Upper lobe of left lung (tissue), 6 donors: ENCODE measurements at regions not wholly inside any gene's neighbourhood (a gene's known extent, or its start where the extent isn't known, plus 50 kb on each side); places are given as distances from the start of the nearest gene placed in this dataset.

Experiments used
- ATAC-seq, 2 donors: fragments of 200-7000 bp; cut with Tn5 transposase; one replicate each; pipeline ENCODE4 v1.9.1; 2022; ENCODE audit warnings: mild to moderate bottlenecking in 2 of 2, moderate library complexity in 2 of 2; ENCODE audit not compliant: low FRiP score in 2 of 2
- DNase-seq, 2 donors: peaks; one replicate each; pipeline ENCODE4 v3.0.0-alpha.2; 2019 to 2020
- H3K27ac ChIP-seq, 4 donors: fragments of 200-600 bp; sonication (generic); one replicate each; pipeline ENCODE4 v1.5.1; 2016 to 2019
- H3K27me3 ChIP-seq, 4 donors: fragments of 200-600 bp; sonication (generic); one replicate each; pipeline ENCODE4 v1.5.1; 2017 to 2019
- H3K36me3 ChIP-seq, 4 donors: fragments of 200-600 bp; sonication (generic); one replicate each; pipeline ENCODE4 v1.5.1; 2016 to 2019
- H3K4me1 ChIP-seq, 4 donors: fragments of 200-600 bp; sonication (generic); one replicate each; pipeline ENCODE4 v1.5.1; 2018 to 2019
- H3K4me3 ChIP-seq, 4 donors: fragments of 200-600 bp; sonication (generic); one replicate each; pipeline ENCODE4 v1.5.1; 2017 to 2019; ENCODE audit warnings: mild to moderate bottlenecking in 2 of 4, moderate library complexity in 1 of 4
- H3K9me3 ChIP-seq, 4 donors: fragments of 200-600 bp; sonication (generic); one replicate each; pipeline ENCODE4 v1.5.1; 2018 to 2019
- EP300 ChIP-seq, 4 donors: sonication (generic); formaldehyde crosslinking; IDR thresholded peaks; one replicate each; pipeline ENCODE4 v1.5.1; 2017; ENCODE audit warnings: antibody characterized with exemption in 4 of 4, control low read depth in 2 of 4
- POLR2A ChIP-seq, 4 donors: fragments of 450-650 bp; IDR thresholded peaks; one replicate each; pipeline ENCODE4 v1.5.1; 2016 to 2017; ENCODE audit warnings: antibody characterized with exemption in 4 of 4, mild to moderate bottlenecking in 2 of 4
- POLR2AphosphoS5 ChIP-seq, 2 donors: sonication (generic); formaldehyde crosslinking; IDR thresholded peaks; one replicate each; pipeline ENCODE4 v1.5.1; 2017; ENCODE audit warnings: antibody characterized with exemption in 2 of 2
- WGBS, 2 donors: methylation state at CpG; one replicate each; pipeline ENCODE4 v1.1.5; 2017 to 2018; 5-methylcytosine and 5-hydroxymethylcytosine counted together
- TF ChIP-seq, protein P1 (sequence below), 6 experiments: fragments of 450-650 bp in 4 of 6; fragments of 200-600 bp in 2 of 6; sonication (generic) in 2 of 6; IDR thresholded peaks; one replicate each; pipeline ENCODE4 v1.5.1; 2016 to 2019; ENCODE audit warnings: antibody characterized with exemption in 6 of 6
- donor health status: DM: no; HTN: no; CAD: no; lungs with moderate emphysema.
- donor health status: DM: no; HTN: yes; CAD: no; lungs with severe emphysema.

GRCh38 chr17:33962857-33963655 lies 292.0 kb upstream of the CCL2 start:
- Histone ChIP-seq H3K4me1 (no peaks in the 10 kb centered on the region), H3K36me3 (no peaks in the 10 kb centered on the region), H3K9me3 (peaks cover 0 to 5% (median 2%) of the 10 kb centered on the region in 4 donors), H3K27ac (no peak overlapping the region), H3K27me3 (no peaks in the 10 kb centered on the region), H3K4me3 (no peak overlapping the region)
- WGBS, 2 donors = 67% methylated on average over 7 of the region's 7 CpGs
- DNase-seq (no peak), ATAC-seq (no peak)
- TF ChIP-seq POLR2A (IDR thresholded peaks at IDR 0.05) (no peak), POLR2AphosphoS5 (IDR thresholded peaks at IDR 0.05) (no peak), EP300 (IDR thresholded peaks at IDR 0.05) (no peak)
- TF ChIP-seq, protein P1, sequence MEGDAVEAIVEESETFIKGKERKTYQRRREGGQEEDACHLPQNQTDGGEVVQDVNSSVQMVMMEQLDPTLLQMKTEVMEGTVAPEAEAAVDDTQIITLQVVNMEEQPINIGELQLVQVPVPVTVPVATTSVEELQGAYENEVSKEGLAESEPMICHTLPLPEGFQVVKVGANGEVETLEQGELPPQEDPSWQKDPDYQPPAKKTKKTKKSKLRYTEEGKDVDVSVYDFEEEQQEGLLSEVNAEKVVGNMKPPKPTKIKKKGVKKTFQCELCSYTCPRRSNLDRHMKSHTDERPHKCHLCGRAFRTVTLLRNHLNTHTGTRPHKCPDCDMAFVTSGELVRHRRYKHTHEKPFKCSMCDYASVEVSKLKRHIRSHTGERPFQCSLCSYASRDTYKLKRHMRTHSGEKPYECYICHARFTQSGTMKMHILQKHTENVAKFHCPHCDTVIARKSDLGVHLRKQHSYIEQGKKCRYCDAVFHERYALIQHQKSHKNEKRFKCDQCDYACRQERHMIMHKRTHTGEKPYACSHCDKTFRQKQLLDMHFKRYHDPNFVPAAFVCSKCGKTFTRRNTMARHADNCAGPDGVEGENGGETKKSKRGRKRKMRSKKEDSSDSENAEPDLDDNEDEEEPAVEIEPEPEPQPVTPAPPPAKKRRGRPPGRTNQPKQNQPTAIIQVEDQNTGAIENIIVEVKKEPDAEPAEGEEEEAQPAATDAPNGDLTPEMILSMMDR (IDR thresholded peaks at IDR 0.05) = no peak

DNA sequence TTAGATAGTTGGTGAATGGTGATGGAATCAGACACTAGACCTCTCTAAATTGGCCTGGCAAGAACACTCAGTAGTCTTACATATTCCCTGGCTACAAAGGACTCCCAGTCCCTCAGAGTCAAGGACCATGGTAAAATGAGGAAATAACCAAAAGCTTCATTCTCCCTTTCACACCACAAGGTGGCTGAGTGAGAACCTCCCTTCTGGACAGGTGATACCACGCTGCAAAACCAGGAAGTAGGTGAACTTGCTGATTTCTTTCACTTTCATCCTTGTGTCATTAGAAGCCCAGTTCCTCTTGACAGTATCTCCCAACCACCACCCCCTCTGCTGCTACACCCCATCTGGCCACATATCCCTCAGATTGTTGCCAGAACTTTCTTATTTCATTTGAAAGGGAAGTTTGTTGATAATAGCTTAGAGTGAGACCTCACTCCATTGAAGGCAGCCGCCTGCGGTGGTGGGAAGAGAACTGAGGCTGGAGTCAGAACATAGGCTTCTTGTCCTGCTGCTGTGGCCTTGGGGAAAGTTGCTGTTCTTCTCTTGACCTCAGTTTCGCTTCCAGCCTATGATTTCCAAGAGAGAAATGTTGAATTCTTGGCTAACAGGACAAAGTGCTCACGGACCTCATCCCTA lies 290.6 kb upstream of the CCL2 start:
- no peak for ATAC-seq
- TF ChIP-seq POLR2AphosphoS5 (IDR thresholded peaks at IDR 0.05) = no peak
- TF ChIP-seq, protein P1 (IDR thresholded peaks at IDR 0.05) = peak in 2 of 6 experiments; percentile 33 to 34
- TF ChIP-seq POLR2A (IDR thresholded peaks at IDR 0.05) = no peak
- H3K9me3 ChIP-seq = peaks cover 0 to 1% (median 0%) of the 10 kb centered on the region in 4 donors
- 63 to 75% methylated on average over 5 of the region's 5 CpGs for WGBS, 2 donors
- no peaks in the 10 kb centered on the region for H3K36me3 ChIP-seq
- no peak for DNase-seq
- H3K27me3 ChIP-seq = no peaks in the 10 kb centered on the region
- no peaks in the 10 kb centered on the region for H3K4me1 ChIP-seq
- H3K27ac ChIP-seq = no peak overlapping the region
- H3K4me3 ChIP-seq = no peak overlapping the region

DNA sequence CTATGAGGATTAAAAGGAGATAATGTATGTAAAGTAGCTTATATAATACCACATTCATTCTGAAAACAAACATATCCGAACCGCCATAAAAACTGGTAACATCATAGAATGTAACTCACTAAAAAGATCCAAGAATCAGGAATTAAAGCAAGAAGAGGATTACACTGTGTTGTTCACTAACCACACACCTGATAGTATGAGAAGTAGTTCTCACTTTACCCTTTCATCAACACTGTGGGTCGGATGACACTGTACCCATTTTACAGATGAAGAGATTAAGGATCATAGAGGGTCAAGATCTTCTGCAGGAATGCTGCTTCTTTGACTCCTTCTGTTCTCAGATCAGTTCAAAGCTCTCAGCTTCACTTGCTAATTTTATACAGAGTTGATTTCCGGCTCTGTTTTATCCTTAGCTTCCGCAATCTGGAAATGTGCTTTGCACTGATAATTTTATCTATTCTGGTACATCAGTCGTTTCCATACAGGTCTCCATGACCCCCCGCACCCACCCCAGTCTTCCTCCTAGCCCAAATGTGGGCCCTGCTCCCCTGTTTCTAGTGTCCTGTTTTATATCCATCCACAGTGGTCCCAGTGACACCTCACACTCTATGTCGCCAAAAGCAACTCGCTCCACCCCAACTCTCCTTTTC lies 288.6 kb upstream of the CCL2 start:
- no peaks in the 10 kb centered on the region for H3K9me3 ChIP-seq
- no peak for ATAC-seq

DNA sequence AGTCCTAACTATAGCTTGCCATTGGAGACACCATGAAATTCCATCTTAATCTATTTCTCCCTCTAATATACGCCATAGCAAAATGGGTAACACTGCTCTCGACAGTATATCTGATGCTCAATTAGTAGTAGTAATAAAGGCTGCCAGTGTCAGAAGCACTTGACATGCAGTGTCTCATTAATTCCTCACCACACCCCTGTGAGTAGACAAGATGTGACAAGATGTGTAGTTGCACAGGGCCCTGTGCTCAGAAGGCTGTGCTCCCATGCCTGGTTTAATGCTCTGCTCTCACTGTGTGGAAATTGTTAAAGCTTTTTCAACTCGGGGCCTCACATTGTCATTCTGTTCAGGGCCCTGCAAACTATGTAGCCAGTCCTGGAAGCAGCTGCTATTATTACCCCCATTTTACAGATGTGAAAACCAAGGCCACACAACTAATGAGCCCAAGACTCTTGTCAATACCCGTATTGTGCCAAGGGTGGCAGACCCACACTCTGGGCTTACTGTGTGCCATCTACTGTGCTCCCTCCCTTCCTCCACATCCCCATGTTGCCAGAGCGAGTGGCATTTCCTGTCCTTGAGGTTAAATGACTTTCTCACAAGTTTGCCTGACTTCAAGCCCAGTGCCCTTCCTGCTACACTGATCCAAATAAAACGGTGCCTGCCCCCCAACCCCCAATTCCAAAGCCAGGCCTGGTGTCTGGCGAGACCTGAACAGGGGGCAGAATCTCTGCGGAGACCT lies 287.3 kb upstream of the CCL2 start:
- no peak for ATAC-seq
- 68 to 76% methylated on average over 6 to 8 of the region's 8 CpGs for WGBS, 2 donors

More for the DNA sequence above, 288.6 kb upstream of the CCL2 start:
- Histone ChIP-seq H3K4me1 (no peaks in the 10 kb centered on the region), H3K36me3 (no peaks in the 10 kb centered on the region), H3K4me3 (no peak overlapping the region), H3K27me3 (no peaks in the 10 kb centered on the region), H3K27ac (no peak overlapping the region)
- TF ChIP-seq, protein P1 (IDR thresholded peaks at IDR 0.05) = no peak
- TF ChIP-seq EP300 (IDR thresholded peaks at IDR 0.05) (no peak), POLR2AphosphoS5 (IDR thresholded peaks at IDR 0.05) (no peak), POLR2A (IDR thresholded peaks at IDR 0.05) (no peak)
- DNase-seq = no peak
- 76 to 83% methylated on average over 9 of the region's 9 CpGs for WGBS, 2 donors

More for the DNA sequence above, 287.3 kb upstream of the CCL2 start:
- no peak for DNase-seq
- H3K27me3 ChIP-seq = no peaks in the 10 kb centered on the region
- no peaks in the 10 kb centered on the region for H3K4me1 ChIP-seq
- H3K27ac ChIP-seq = no peak overlapping the region
- H3K9me3 ChIP-seq = no peaks in the 10 kb centered on the region
- TF ChIP-seq POLR2AphosphoS5 (IDR thresholded peaks at IDR 0.05) (no peak), POLR2A (IDR thresholded peaks at IDR 0.05) (no peak), EP300 (IDR thresholded peaks at IDR 0.05) (no peak)
- TF ChIP-seq, protein P1 (IDR thresholded peaks at IDR 0.05) = no peak
- no peaks in the 10 kb centered on the region for H3K36me3 ChIP-seq
- H3K4me3 ChIP-seq = no peak overlapping the region
